Keratinocyte (primary cell): ENCODE measurements at regions not wholly inside any gene's neighbourhood (a gene's known extent, or its start where the extent isn't known, plus 50 kb on each side); places are given as distances from the start of the nearest gene placed in this dataset.

ENCODE experiments used
- EZH2 ChIP-seq: IDR thresholded peaks from one replicate; pipeline ENCODE4 v1.6.1; 2012; ENCODE audit warnings: inconsistent platforms, mild to moderate bottlenecking, low read length, moderate library complexity
- TF ChIP-seq, protein P1 (sequence below), 3 experiments: IDR thresholded peaks in 1 of 3; conservative IDR thresholded peaks in 1 of 3; optimal IDR thresholded peaks in 1 of 3; 2 replicates in 2 of 3; 3 replicates in 1 of 3; pipeline versions ENCODE3 to v1.5.1; 2011; ENCODE audit warnings: low read length in 3 of 3, mild to moderate bottlenecking in 3 of 3, moderate library complexity in 2 of 3, control low read depth in 1 of 3, inconsistent platforms in 1 of 3; ENCODE audit not compliant: insufficient read depth in 2 of 3; ENCODE audit errors: extremely low read depth in 1 of 3

DNA sequence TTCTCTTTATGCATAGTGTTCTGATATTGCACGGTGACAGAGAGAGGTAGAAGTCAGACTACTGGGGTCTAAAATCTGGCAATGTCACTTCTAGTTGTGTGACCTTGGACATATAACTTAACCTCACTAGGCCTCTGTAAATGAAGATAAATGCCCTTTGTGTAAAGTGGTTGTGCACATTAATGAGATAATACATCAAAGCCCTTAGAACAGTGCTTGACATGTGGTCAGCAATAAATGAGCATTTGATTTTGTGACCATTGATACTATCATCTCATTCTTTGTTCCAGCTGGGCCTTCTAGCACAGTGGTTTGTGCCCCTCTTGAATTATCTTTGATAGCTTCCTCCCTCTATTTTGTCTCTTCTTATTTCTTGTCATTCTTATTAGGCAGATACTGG lies 74.1 kb upstream of the C10orf90 start:
- TF ChIP-seq, protein P1, sequence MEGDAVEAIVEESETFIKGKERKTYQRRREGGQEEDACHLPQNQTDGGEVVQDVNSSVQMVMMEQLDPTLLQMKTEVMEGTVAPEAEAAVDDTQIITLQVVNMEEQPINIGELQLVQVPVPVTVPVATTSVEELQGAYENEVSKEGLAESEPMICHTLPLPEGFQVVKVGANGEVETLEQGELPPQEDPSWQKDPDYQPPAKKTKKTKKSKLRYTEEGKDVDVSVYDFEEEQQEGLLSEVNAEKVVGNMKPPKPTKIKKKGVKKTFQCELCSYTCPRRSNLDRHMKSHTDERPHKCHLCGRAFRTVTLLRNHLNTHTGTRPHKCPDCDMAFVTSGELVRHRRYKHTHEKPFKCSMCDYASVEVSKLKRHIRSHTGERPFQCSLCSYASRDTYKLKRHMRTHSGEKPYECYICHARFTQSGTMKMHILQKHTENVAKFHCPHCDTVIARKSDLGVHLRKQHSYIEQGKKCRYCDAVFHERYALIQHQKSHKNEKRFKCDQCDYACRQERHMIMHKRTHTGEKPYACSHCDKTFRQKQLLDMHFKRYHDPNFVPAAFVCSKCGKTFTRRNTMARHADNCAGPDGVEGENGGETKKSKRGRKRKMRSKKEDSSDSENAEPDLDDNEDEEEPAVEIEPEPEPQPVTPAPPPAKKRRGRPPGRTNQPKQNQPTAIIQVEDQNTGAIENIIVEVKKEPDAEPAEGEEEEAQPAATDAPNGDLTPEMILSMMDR (optimal IDR thresholded peaks at IDR 0.05 in 1 of 3, IDR thresholded peaks at IDR 0.05 in 1 of 3, conservative IDR thresholded peaks at IDR 0.05 in 1 of 3; ENCODE audit: extremely low read depth in 1 of 3, insufficient read depth in 2 of 3, low read length in 3 of 3) = no peak
- no peak for TF ChIP-seq EZH2
